ENCODE measurements at regions not wholly inside any gene's neighbourhood (a gene's known extent, or its start where the extent isn't known, plus 50 kb on each side); places are given as distances from the start of the nearest gene placed in this dataset.

GRCh38 chr6:48961781-48962415, 501.2 kb downstream of the MMUT start:
- Histone ChIP-seq H3F3A (ENCODE audit: insufficient read depth, low read depth) (no peaks in the 10 kb centered on the region), H3K36me3 (ENCODE audit: low read depth) (no peaks in the 10 kb centered on the region), H3K27me3 (ENCODE audit: insufficient read depth, low read depth) (no peaks in the 10 kb centered on the region), H3K9me3 (ENCODE audit: insufficient read depth, low read depth) (no peaks in the 10 kb centered on the region), H2AFZ (no peak overlapping the region), H4K20me1 (ENCODE audit: insufficient read depth) (no peaks in the 10 kb centered on the region), H3K9me2 (ENCODE audit: insufficient read depth) (0 out of 2 replicates have a peak, but pooled peaks cover 5% of the 10 kb centered on the region), H3K4me2 (no peak overlapping the region), H3K4me1 (replicated peaks; ENCODE audit: insufficient read depth) (0 out of 2 replicates have a peak, but pooled peaks cover 7% of the 10 kb centered on the region), H3K79me2 (ENCODE audit: low read depth) (no peaks in the 10 kb centered on the region), H3K4me3 (no peak overlapping the region), H3K27ac (no peak overlapping the region)
- ChIA-PET POLR2A (ENCODE audit: unreplicated experiment) (no interaction called here), CTCF (no interaction called here)
- BruUV-seq (replicated peaks) = no TSS peak
- TF ChIP-seq EZH2 (IDR thresholded peaks at IDR 0.05; ENCODE audit: low read depth) = no peak
- no peak for TF ChIP-seq CTCF (conservative IDR thresholded peaks at IDR 0.05)
- intact Hi-C loops (cut with micrococcal nuclease; ENCODE audit: unreplicated experiment) = no loop called here
- DNase-seq = peak in 1 of 2 experiments; percentile 50

DNA sequence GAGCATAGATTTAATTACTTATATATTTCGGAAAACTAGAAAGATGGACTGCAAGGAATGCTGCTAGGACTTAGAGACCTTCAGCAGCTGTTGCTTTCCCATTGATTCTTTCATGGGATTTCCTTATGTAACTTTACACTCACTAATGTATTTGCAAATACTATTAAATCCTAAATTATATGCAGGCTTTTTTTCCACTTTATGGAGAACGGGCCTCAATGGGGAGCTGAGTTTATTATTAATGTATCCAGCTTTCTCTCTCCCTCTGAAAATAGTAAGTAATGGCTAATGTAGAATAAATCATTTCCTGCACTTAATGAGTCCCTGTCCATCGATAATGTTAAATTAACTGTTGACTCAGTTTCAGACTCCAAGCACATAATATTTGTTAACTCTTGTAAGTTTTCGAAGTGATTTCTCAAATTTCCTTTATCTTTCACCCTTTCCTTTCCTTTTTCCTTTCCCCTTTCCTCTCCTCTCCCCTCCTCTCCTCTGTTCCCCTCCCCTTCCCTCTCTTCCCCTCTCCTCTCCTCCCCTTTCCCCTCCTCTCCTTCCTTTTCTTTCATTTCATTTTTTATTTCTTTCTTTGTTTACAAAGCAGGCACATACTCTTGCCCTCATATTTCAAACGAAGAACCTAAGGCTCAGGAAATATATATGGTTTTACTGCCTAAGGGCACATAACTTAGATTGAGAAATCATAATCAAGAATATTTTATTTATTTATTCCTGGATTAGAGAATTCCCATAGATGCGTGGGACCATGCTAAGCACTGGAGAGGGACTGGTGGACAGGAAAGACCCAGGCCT, 503.6 kb downstream of the MMUT start:
- no TSS peak for BruUV-seq (replicated peaks)
- TF ChIP-seq CTCF (conservative IDR thresholded peaks at IDR 0.05) (no peak), EZH2 (IDR thresholded peaks at IDR 0.05; ENCODE audit: low read depth) (no peak)
- POLR2A ChIA-PET (ENCODE audit: unreplicated experiment) = no interaction called here

GRCh38 chr6:48957781-48958180, 505.3 kb downstream of the MMUT start:
- Histone ChIP-seq H3K36me3 (ENCODE audit: low read depth) (no peaks in the 10 kb centered on the region), H3K27me3 (ENCODE audit: insufficient read depth, low read depth) (no peaks in the 10 kb centered on the region), H3K9me2 (ENCODE audit: insufficient read depth) (0 out of 2 replicates have a peak, but pooled peaks cover 5% of the 10 kb centered on the region), H3K27ac (no peak overlapping the region), H4K20me1 (ENCODE audit: insufficient read depth) (no peaks in the 10 kb centered on the region), H3K4me1 (replicated peaks; ENCODE audit: insufficient read depth) (0 out of 2 replicates have a peak, but pooled peaks cover 7% of the 10 kb centered on the region), H3K79me2 (ENCODE audit: low read depth) (no peaks in the 10 kb centered on the region), H2AFZ (no peak overlapping the region), H3K9me3 (ENCODE audit: insufficient read depth, low read depth) (no peaks in the 10 kb centered on the region), H3K4me3 (no peak overlapping the region), H3K4me2 (no peak overlapping the region), H3F3A (ENCODE audit: insufficient read depth, low read depth) (no peaks in the 10 kb centered on the region)
- CTCF ChIA-PET = interaction anchor here (0.6 kb wide), 1 partner anchor 1172 kb away, joined by 3 read pairs; no protein-coding TSS in a partner anchor
- intact Hi-C loops (cut with micrococcal nuclease; ENCODE audit: unreplicated experiment) = no loop called here
- TF ChIP-seq EZH2 (IDR thresholded peaks at IDR 0.05; ENCODE audit: low read depth) (no peak), CTCF (conservative IDR thresholded peaks at IDR 0.05) (no peak)
- DNase-seq = no peak
- POLR2A ChIA-PET (ENCODE audit: unreplicated experiment) = no interaction called here
- BruUV-seq (replicated peaks) = no TSS peak

More for the DNA sequence above, 503.6 kb downstream of the MMUT start:
- no peaks in the 10 kb centered on the region for H3K79me2 ChIP-seq (ENCODE audit: low read depth)
- intact Hi-C loops (cut with micrococcal nuclease; ENCODE audit: unreplicated experiment) = no loop called here
- CTCF ChIA-PET = no interaction called here
- H3K4me2 ChIP-seq = no peak overlapping the region
- 0 out of 2 replicates have a peak, but pooled peaks cover 5% of the 10 kb centered on the region for H3K9me2 ChIP-seq (ENCODE audit: insufficient read depth)
- no peak overlapping the region for H3K4me3 ChIP-seq
- H3K4me1 ChIP-seq (replicated peaks; ENCODE audit: insufficient read depth) = 0 out of 2 replicates have a peak, but pooled peaks cover 7% of the 10 kb centered on the region
- H3K27ac ChIP-seq = no peak overlapping the region
- no peaks in the 10 kb centered on the region for H3K36me3 ChIP-seq (ENCODE audit: low read depth)
- DNase-seq = no peak
- no peaks in the 10 kb centered on the region for H3K9me3 ChIP-seq (ENCODE audit: insufficient read depth, low read depth)
- no peak overlapping the region for H2AFZ ChIP-seq
- H4K20me1 ChIP-seq (ENCODE audit: insufficient read depth) = no peaks in the 10 kb centered on the region
- no peaks in the 10 kb centered on the region for H3K27me3 ChIP-seq (ENCODE audit: insufficient read depth, low read depth)
- H3F3A ChIP-seq (ENCODE audit: insufficient read depth, low read depth) = no peaks in the 10 kb centered on the region

Measured in PC-9 (cell line).